ENCODE measurements at regions not wholly inside any gene's neighbourhood (a gene's known extent, or its start where the extent isn't known, plus 50 kb on each side); places are given as distances from the start of the nearest gene placed in this dataset.

DNA sequence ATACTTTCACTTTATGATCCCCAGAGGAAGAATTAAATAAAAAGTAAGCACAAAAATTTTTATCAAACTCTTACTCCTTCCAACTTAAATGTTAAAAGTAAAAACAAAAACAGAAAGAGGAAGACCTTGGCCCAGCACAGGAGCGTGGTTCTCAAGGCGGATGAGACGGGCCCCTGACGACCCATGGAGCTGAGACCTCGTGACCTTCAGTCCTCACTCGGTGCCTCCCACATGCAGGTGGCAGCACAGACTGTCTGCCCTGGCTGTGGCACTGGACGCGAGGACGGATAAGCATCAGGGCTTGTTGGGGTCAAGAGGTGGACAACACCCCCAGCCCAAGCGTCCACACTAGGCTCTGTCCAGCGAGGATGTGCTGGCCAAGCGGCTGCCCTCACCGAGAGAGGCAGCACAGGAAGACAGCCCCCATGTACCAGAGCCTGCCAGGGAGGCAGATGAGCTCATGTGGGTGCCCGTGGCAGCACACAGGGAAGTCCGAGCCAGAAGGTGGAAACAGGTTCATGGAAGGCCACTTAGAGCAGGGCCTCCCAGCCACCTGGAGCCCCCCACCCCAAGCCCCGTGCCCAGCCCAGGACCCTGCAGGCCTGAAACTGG is 1389.8 kb downstream of the TBC1D22A start:
- TF ChIP-seq, protein P1, sequence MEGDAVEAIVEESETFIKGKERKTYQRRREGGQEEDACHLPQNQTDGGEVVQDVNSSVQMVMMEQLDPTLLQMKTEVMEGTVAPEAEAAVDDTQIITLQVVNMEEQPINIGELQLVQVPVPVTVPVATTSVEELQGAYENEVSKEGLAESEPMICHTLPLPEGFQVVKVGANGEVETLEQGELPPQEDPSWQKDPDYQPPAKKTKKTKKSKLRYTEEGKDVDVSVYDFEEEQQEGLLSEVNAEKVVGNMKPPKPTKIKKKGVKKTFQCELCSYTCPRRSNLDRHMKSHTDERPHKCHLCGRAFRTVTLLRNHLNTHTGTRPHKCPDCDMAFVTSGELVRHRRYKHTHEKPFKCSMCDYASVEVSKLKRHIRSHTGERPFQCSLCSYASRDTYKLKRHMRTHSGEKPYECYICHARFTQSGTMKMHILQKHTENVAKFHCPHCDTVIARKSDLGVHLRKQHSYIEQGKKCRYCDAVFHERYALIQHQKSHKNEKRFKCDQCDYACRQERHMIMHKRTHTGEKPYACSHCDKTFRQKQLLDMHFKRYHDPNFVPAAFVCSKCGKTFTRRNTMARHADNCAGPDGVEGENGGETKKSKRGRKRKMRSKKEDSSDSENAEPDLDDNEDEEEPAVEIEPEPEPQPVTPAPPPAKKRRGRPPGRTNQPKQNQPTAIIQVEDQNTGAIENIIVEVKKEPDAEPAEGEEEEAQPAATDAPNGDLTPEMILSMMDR (IDR thresholded peaks at IDR 0.05; ENCODE audit: low read length) = no peak
- no peak for TF ChIP-seq EZH2phosphoT487 (IDR thresholded peaks at IDR 0.05; ENCODE audit: low read length)
- TF ChIP-seq EZH2 (optimal IDR thresholded peaks at IDR 0.05; ENCODE audit: low read depth, low read length) = no peak

All from MM.1S (cell line).